HG03342 (cell line): ENCODE measurements at regions not wholly inside any gene's neighbourhood (a gene's known extent, or its start where the extent isn't known, plus 50 kb on each side); places are given as distances from the start of the nearest gene placed in this dataset.

ENCODE experiments used
- ATAC-seq: cut with Tn5 transposase; IDR thresholded peaks from one replicate; pipeline ENCODE4 v1.9.1; 2021; ENCODE audit warnings: mild to moderate bottlenecking, moderate library complexity; ENCODE audit not compliant: unreplicated experiment

- ATAC-seq: no peak
Observed at GRCh38 chr13:58032676-58033460, 401.3 kb downstream of the PCDH17 start.

GRCh38 chr13:58043971-58044370 is 412.4 kb downstream of the PCDH17 start:
- no peak for ATAC-seq

- ATAC-seq: no peak
Observed at GRCh38 chr13:58048670-58049069, 417.1 kb downstream of the PCDH17 start.

GRCh38 chr13:58051396-58051795 is 419.9 kb downstream of the PCDH17 start:
- ATAC-seq: no peak

- ATAC-seq: no peak
Observed at GRCh38 chr13:58051807-58052375, 420.3 kb downstream of the PCDH17 start.

- ATAC-seq: no peak
Observed at GRCh38 chr13:58056426-58056825, 424.9 kb downstream of the PCDH17 start.

GRCh38 chr13:58059624-58060023 is 428.1 kb downstream of the PCDH17 start:
- no peak for ATAC-seq

GRCh38 chr13:58080806-58081205 is 449.3 kb downstream of the PCDH17 start:
- no peak for ATAC-seq

GRCh38 chr13:58081301-58081820 is 449.8 kb downstream of the PCDH17 start:
- no peak for ATAC-seq

GRCh38 chr13:58083064-58083463 is 451.5 kb downstream of the PCDH17 start:
- no peak for ATAC-seq

GRCh38 chr13:58085274-58085673 is 453.7 kb downstream of the PCDH17 start:
- ATAC-seq: no peak

- ATAC-seq: peak; percentile 64
Observed at GRCh38 chr13:58085819-58086218, 454.3 kb downstream of the PCDH17 start.

GRCh38 chr13:58087566-58087965 is 456.0 kb downstream of the PCDH17 start:
- no peak for ATAC-seq

GRCh38 chr13:58093394-58093793 is 461.9 kb downstream of the PCDH17 start:
- no peak for ATAC-seq

GRCh38 chr13:58097831-58098230 is 466.3 kb downstream of the PCDH17 start:
- ATAC-seq: no peak

- ATAC-seq: no peak
Observed at GRCh38 chr13:58119351-58119750, 487.8 kb downstream of the PCDH17 start.

- no peak for ATAC-seq
Observed at GRCh38 chr13:58119804-58120203, 488.3 kb downstream of the PCDH17 start.

- no peak for ATAC-seq
Observed at GRCh38 chr13:58126496-58126895, 495.0 kb downstream of the PCDH17 start.

GRCh38 chr13:58134012-58134411 is 502.5 kb downstream of the PCDH17 start:
- no peak for ATAC-seq

- ATAC-seq: no peak
Observed at GRCh38 chr13:58134525-58134924, 503.0 kb downstream of the PCDH17 start.

- ATAC-seq: no peak
Observed at GRCh38 chr13:58142952-58143351, 511.4 kb downstream of the PCDH17 start.

GRCh38 chr13:58144616-58145015 is 513.1 kb downstream of the PCDH17 start:
- ATAC-seq: no peak
